ENCODE measurements at regions not wholly inside any gene's neighbourhood (a gene's known extent, or its start where the extent isn't known, plus 50 kb on each side); places are given as distances from the start of the nearest gene placed in this dataset.

DNA sequence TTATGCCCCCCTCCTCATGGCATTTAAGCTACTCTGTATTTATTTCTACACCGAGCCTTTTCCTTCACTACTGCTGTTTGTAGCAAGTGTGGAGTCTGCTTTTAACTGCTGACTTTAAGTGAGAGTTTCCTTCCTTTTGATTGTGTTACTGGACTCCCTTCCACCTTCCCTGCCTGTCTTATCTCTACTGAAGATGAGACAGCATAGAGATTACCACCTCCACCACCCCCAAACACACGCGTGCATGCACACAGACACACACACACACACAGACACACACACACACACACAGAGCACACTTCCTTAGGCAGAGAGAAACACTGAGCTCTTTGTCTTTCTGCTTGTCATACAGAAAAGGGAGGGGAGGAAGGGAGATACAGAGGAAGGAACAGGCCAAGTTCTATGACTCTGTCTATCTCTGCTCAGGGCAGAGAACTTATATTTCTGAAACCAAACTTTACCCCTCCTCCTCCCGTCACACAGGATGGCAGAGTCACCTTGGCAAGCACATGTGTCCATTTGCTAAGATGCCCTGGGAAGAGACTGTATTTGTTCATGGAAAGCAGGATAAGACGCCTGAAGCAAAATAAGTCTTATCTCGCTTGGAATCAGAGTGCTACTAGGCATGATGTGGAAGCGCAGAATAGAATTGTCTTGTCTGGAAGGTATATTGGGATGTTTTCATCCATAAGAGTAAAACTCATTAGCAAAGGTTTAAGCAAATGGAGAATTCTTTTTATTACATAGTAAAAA is 81.8 kb upstream of the CAV2 start:
- TF ChIP-seq, protein P1, sequence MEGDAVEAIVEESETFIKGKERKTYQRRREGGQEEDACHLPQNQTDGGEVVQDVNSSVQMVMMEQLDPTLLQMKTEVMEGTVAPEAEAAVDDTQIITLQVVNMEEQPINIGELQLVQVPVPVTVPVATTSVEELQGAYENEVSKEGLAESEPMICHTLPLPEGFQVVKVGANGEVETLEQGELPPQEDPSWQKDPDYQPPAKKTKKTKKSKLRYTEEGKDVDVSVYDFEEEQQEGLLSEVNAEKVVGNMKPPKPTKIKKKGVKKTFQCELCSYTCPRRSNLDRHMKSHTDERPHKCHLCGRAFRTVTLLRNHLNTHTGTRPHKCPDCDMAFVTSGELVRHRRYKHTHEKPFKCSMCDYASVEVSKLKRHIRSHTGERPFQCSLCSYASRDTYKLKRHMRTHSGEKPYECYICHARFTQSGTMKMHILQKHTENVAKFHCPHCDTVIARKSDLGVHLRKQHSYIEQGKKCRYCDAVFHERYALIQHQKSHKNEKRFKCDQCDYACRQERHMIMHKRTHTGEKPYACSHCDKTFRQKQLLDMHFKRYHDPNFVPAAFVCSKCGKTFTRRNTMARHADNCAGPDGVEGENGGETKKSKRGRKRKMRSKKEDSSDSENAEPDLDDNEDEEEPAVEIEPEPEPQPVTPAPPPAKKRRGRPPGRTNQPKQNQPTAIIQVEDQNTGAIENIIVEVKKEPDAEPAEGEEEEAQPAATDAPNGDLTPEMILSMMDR (conservative IDR thresholded peaks at IDR 0.05): no peak
- TF ChIP-seq EZH2 (IDR thresholded peaks at IDR 0.05; ENCODE audit: low read depth): no peak

Data from PC-9 (cell line).